ENCODE measurements at regions not wholly inside any gene's neighbourhood (a gene's known extent, or its start where the extent isn't known, plus 50 kb on each side); places are given as distances from the start of the nearest gene placed in this dataset.

GRCh38 chr2:239803766-239804115, 221.4 kb downstream of the NDUFA10 start:
- WGBS (ENCODE audit: insufficient coverage, insufficient replicate concordance, low lambda C conversion rate, missing lambda C conversion rate), result 61% methylated on average over 13 of the region's 13 CpGs
- no peak for FAIRE-seq

More at GRCh38 chr2:239803766-239804115, 221.4 kb downstream of the NDUFA10 start:
- DNase-seq (ENCODE audit: low read depth, low spot score), result no peak
- Histone ChIP-seq H3K27ac (ENCODE audit: control insufficient read depth, insufficient read depth) (no peak overlapping the region), H3K79me2 (ENCODE audit: control insufficient read depth, insufficient read depth, low read length) (no peaks in the 10 kb centered on the region), H3K9ac (ENCODE audit: control insufficient read depth, insufficient read depth, low read length) (no peak overlapping the region), H2AFZ (ENCODE audit: control insufficient read depth, low read depth, low read length) (no peak overlapping the region), H3K4me2 (ENCODE audit: control insufficient read depth, insufficient read depth) (no peak overlapping the region), H3K9me3 (replicated peaks; ENCODE audit: control insufficient read depth, insufficient read depth, low read length) (no peaks in the 10 kb centered on the region), H3K4me1 (ENCODE audit: control insufficient read depth, insufficient read depth, low read length) (no peaks in the 10 kb centered on the region), H4K20me1 (ENCODE audit: control insufficient read depth, insufficient read depth) (no peaks in the 10 kb centered on the region), H3K4me3 (no peak overlapping the region), H3K36me3 (ENCODE audit: control insufficient read depth in 2 of 2, insufficient read depth in 2 of 2, low read length in 1 of 2) (no peaks in the 10 kb centered on the region), H3K27me3 (replicated peaks in 1 of 2; ENCODE audit: control insufficient read depth in 2 of 2, insufficient read depth in 2 of 2, low read length in 1 of 2) (no peaks in the 10 kb centered on the region)
- ChIA-PET CTCF (no interaction called here), RAD21 (ENCODE audit: unreplicated experiment) (no interaction called here), SMC1A (ENCODE audit: uncharacterized antibody, unreplicated experiment) (no interaction called here), POLR2A (no interaction called here)
- no peak for TF ChIP-seq BRCA1 (IDR thresholded peaks at IDR 0.05; ENCODE audit: low read depth, low read length)
- TF ChIP-seq MYB (IDR thresholded peaks at IDR 0.05; ENCODE audit: borderline replicate concordance, low read depth, low read length), result no peak
- TF ChIP-seq POU2F2 (IDR thresholded peaks at IDR 0.05; ENCODE audit: borderline replicate concordance, low read depth, low read length), result no peak
- no peak for TF ChIP-seq SMC3 (IDR thresholded peaks at IDR 0.05; ENCODE audit: borderline replicate concordance, low read length)
- no peak for TF ChIP-seq HDAC6 (IDR thresholded peaks at IDR 0.05; ENCODE audit: unreplicated experiment)
- no peak for TF ChIP-seq IRF3 (IDR thresholded peaks at IDR 0.05)
- TF ChIP-seq SUZ12 (IDR thresholded peaks at IDR 0.05; ENCODE audit: unreplicated experiment), result no peak
- no peak for TF ChIP-seq KLF5 (IDR thresholded peaks at IDR 0.05; ENCODE audit: partially characterized antibody)
- no peak for TF ChIP-seq BCL11A (IDR thresholded peaks at IDR 0.05; ENCODE audit: low read depth, low read length)
- no peak for TF ChIP-seq HDGF (IDR thresholded peaks at IDR 0.05)
- TF ChIP-seq CEBPB (IDR thresholded peaks at IDR 0.05; ENCODE audit: borderline replicate concordance in 1 of 2, low read depth in 2 of 2, low read length in 2 of 2), result no peak
- TF ChIP-seq CBFB (IDR thresholded peaks at IDR 0.05; ENCODE audit: low read depth), result no peak
- no peak for TF ChIP-seq CHD2 (IDR thresholded peaks at IDR 0.05; ENCODE audit: borderline replicate concordance, low read depth, low read length)
- no peak for TF ChIP-seq TCF12 (IDR thresholded peaks at IDR 0.05; ENCODE audit: low read depth, low read length)
- TF ChIP-seq FOXK2 (IDR thresholded peaks at IDR 0.05), result no peak
- no peak for TF ChIP-seq POLR2AphosphoS5 (IDR thresholded peaks at IDR 0.05; ENCODE audit: low read length)
- no peak for TF ChIP-seq BHLHE40 (IDR thresholded peaks at IDR 0.05; ENCODE audit: borderline replicate concordance in 1 of 2, low read depth in 2 of 2, low read length in 1 of 2)
- TF ChIP-seq, protein P1, sequence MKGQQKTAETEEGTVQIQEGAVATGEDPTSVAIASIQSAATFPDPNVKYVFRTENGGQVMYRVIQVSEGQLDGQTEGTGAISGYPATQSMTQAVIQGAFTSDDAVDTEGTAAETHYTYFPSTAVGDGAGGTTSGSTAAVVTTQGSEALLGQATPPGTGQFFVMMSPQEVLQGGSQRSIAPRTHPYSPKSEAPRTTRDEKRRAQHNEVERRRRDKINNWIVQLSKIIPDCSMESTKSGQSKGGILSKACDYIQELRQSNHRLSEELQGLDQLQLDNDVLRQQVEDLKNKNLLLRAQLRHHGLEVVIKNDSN (IDR thresholded peaks at IDR 0.05; ENCODE audit: borderline replicate concordance, extremely low read length, insufficient read depth, low read depth, low read length), result no peak
- TF ChIP-seq, protein P2, sequence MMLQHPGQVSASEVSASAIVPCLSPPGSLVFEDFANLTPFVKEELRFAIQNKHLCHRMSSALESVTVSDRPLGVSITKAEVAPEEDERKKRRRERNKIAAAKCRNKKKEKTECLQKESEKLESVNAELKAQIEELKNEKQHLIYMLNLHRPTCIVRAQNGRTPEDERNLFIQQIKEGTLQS (IDR thresholded peaks at IDR 0.05; ENCODE audit: borderline replicate concordance, extremely low read depth, low read depth, low read length), result no peak
- in situ Hi-C loops (cut with MboI), result no loop called here
- ATAC-seq, result no peak
- BruUV-seq (replicated peaks), result no TSS peak
- intact Hi-C loops (cut with micrococcal nuclease; ENCODE audit: unreplicated experiment), result no loop called here

Measured in GM12878 (cell line).